ENCODE measurements at regions not wholly inside any gene's neighbourhood (a gene's known extent, or its start where the extent isn't known, plus 50 kb on each side); places are given as distances from the start of the nearest gene placed in this dataset.
"Not testable (repeated sequence)": the region's sequence is repeated elsewhere in the genome, so short reads cannot be mapped to it uniquely, and the experiment has no call there.

DNA sequence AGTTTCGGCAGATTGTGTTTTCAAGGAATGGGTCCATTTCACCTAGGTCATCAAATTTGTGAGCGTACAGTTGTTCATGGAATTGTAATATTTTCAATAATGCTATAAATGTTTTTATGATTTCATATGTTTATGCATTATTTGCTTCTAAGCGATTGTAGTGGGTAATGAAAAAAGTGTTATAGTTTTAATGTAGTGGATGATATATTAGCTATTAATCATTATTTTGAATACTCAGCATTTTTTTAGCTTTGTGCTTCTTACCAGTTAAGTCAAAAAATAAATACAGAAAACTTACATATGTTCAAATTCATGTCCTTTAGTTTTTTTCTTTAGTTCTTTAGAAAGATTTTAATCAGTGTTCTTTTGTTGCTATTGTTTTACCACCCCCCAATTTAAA, 677.0 kb downstream of the STK39 start:
- no peak overlapping the region for H3K27ac Mint-ChIP-seq
- H3K4me1 Mint-ChIP-seq (ENCODE audit: unreplicated experiment): peaks cover 6% of the 10 kb centered on the region
- no peak overlapping the region for H3K4me3 Mint-ChIP-seq
- H3K27me3 Mint-ChIP-seq: no peaks in the 10 kb centered on the region
- H3K9me3 Mint-ChIP-seq: no peaks in the 10 kb centered on the region
- no peak for DNase-seq (ENCODE audit: extremely low spot score, unreplicated experiment)
- no peak for TF ChIP-seq CTCF (conservative IDR thresholded peaks at IDR 0.05)
- no peaks in the 10 kb centered on the region for H3K36me3 Mint-ChIP-seq

- not testable (repeated sequence) for H3K36me3 Mint-ChIP-seq; H3K4me1 Mint-ChIP-seq (ENCODE audit: unreplicated experiment); H3K27me3 Mint-ChIP-seq; H3K27ac Mint-ChIP-seq; H3K4me3 Mint-ChIP-seq; H3K9me3 Mint-ChIP-seq; DNase-seq (ENCODE audit: extremely low spot score, unreplicated experiment)
Observed at GRCh38 chr2:167563885-167564619, 675.8 kb downstream of the XIRP2 start.

- H3K4me3 Mint-ChIP-seq: not testable (repeated sequence)
Observed at GRCh38 chr2:167558272-167558991, 670.2 kb downstream of the XIRP2 start.

DNA sequence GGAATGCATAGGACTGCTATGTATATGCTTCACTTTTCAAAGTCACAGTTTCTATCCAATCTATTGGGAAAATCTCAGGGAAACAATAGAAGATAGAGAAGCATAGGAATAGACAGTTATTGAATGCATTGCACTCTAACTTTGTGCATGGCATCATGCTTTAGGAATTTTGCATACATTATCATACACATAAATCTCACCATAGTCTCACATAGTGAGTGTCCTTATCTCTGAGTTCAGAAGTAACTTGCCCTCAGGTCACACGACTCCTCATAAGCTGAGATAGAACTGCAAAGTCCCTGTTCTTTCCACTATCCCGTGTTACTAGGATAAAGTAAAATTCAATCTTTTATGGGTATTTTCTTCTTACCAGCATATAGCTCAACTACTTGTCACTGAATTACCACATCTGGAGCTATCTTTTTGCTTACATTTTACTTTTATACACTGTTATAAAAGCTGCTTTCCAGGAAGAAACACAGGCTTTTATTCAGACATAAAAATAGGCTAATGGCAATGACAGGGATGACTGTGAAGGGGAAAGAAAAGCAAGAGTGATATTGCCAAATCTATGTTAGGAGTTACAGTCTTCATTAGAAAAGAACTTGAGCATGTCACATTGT, 666.9 kb downstream of the XIRP2 start:
- Mint-ChIP-seq H3K36me3 (no peaks in the 10 kb centered on the region), H3K4me1 (ENCODE audit: unreplicated experiment) (no peaks in the 10 kb centered on the region), H3K27me3 (no peaks in the 10 kb centered on the region), H3K9me3 (peaks cover 6% of the 10 kb centered on the region), H3K27ac (no peak overlapping the region), H3K4me3 (no peak overlapping the region)
- no peak for DNase-seq (ENCODE audit: extremely low spot score, unreplicated experiment)
- TF ChIP-seq CTCF (conservative IDR thresholded peaks at IDR 0.05): no peak

More at GRCh38 chr2:167558272-167558991, 670.2 kb downstream of the XIRP2 start:
- H3K27ac Mint-ChIP-seq; H3K4me1 Mint-ChIP-seq (ENCODE audit: unreplicated experiment); DNase-seq (ENCODE audit: extremely low spot score, unreplicated experiment); H3K9me3 Mint-ChIP-seq; H3K27me3 Mint-ChIP-seq; H3K36me3 Mint-ChIP-seq: not testable (repeated sequence)

- no peak overlapping the region for H3K4me3 Mint-ChIP-seq
- no peak overlapping the region for H3K27ac Mint-ChIP-seq
- no peaks in the 10 kb centered on the region for H3K36me3 Mint-ChIP-seq
- no peak for TF ChIP-seq CTCF (conservative IDR thresholded peaks at IDR 0.05)
- H3K4me1 Mint-ChIP-seq (ENCODE audit: unreplicated experiment): no peaks in the 10 kb centered on the region
- no peaks in the 10 kb centered on the region for H3K27me3 Mint-ChIP-seq
- H3K9me3 Mint-ChIP-seq: peaks cover 6% of the 10 kb centered on the region
- no peak for DNase-seq (ENCODE audit: extremely low spot score, unreplicated experiment)
Observed at GRCh38 chr2:167553635-167554034, 665.4 kb downstream of the XIRP2 start.

- Mint-ChIP-seq H3K4me1 (ENCODE audit: unreplicated experiment) (no peaks in the 10 kb centered on the region), H3K27ac (no peak overlapping the region), H3K27me3 (no peaks in the 10 kb centered on the region), H3K4me3 (no peak overlapping the region), H3K36me3 (no peaks in the 10 kb centered on the region), H3K9me3 (no peaks in the 10 kb centered on the region)
- no peak for DNase-seq (ENCODE audit: extremely low spot score, unreplicated experiment)
- TF ChIP-seq CTCF (conservative IDR thresholded peaks at IDR 0.05): no peak
Observed at GRCh38 chr2:167551416-167551815, 663.1 kb downstream of the XIRP2 start.
